ENCODE measurements at regions not wholly inside any gene's neighbourhood (a gene's known extent, or its start where the extent isn't known, plus 50 kb on each side); places are given as distances from the start of the nearest gene placed in this dataset.

DNA sequence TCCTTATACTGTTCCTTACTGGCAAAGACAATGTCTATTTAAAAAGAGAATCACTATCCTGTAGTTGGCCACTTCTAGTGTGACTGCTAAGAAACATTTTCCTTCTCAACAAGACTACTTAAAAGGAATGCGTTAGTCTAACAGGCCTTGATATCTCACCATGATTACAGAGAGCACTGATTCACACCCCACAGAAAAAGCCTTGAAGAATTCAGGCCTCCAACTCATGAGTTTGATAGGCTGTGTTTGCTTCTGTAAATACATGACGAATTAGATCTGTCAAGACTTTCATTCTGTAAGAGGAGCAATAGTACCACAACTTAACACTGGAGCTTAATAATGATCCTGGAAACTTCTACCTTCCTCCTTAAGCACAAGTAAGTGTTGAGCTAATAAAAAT, 432.8 kb upstream of the NR2F2 start:
- Histone ChIP-seq H3K4me3 (no peak overlapping the region), H3K9me3 (no peaks in the 10 kb centered on the region), H3K36me3 (no peaks in the 10 kb centered on the region), H3K4me1 (no peaks in the 10 kb centered on the region), H3K27ac (no peak overlapping the region), H3K27me3 (ENCODE audit: low read depth) (no peaks in the 10 kb centered on the region)
- TF ChIP-seq, protein P1, sequence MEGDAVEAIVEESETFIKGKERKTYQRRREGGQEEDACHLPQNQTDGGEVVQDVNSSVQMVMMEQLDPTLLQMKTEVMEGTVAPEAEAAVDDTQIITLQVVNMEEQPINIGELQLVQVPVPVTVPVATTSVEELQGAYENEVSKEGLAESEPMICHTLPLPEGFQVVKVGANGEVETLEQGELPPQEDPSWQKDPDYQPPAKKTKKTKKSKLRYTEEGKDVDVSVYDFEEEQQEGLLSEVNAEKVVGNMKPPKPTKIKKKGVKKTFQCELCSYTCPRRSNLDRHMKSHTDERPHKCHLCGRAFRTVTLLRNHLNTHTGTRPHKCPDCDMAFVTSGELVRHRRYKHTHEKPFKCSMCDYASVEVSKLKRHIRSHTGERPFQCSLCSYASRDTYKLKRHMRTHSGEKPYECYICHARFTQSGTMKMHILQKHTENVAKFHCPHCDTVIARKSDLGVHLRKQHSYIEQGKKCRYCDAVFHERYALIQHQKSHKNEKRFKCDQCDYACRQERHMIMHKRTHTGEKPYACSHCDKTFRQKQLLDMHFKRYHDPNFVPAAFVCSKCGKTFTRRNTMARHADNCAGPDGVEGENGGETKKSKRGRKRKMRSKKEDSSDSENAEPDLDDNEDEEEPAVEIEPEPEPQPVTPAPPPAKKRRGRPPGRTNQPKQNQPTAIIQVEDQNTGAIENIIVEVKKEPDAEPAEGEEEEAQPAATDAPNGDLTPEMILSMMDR (IDR thresholded peaks at IDR 0.05), result no peak
- intact Hi-C loops (cut with DNase I), result no loop called here
- DNase-seq (no peak), ATAC-seq (no peak)

DNA sequence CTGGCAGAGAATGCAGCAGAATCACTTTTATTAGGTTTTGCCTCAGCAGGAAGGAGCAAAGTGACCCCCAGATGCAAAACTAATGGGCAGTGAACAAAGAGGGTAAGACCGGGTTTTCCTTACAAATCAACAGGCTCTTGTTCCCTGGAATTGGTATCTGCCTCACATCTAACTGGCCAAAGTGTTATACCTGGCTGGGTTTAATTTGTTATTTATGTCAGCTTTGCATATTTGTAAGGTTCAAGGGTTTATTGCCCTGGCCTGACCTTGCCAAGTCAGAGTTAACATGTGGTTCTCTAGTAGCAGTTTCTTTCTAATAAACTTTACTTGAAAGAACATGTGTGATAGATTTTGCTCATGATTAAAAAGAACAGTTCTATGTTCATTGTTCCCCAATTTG, 431.7 kb upstream of the NR2F2 start:
- no peaks in the 10 kb centered on the region for H3K4me1 ChIP-seq
- H3K27ac ChIP-seq, result no peak overlapping the region
- TF ChIP-seq, protein P1 (IDR thresholded peaks at IDR 0.05), result no peak
- H3K27me3 ChIP-seq (ENCODE audit: low read depth), result no peaks in the 10 kb centered on the region
- intact Hi-C loops (cut with DNase I), result no loop called here
- no peaks in the 10 kb centered on the region for H3K36me3 ChIP-seq
- no peak overlapping the region for H3K4me3 ChIP-seq
- no peak for ATAC-seq
- no peaks in the 10 kb centered on the region for H3K9me3 ChIP-seq
- no peak for DNase-seq

DNA sequence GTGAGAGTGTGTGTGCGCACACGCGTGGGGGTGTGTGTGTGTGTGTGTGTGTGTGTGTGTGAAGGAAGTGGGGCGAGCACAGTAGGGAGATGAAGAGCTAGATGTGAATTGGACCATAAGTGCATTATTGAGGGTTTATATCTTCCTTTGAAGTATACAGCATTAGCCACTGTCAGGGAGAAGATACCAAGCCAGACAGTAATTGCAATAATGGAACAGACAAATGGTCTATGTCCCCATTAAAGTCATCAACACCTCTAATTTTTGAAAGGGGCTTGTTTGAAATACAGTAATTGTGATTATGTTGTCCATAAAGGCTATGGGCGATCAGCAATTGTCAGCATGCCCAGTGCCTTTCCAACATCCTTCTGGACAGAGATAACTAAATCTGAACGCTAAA, 429.2 kb upstream of the NR2F2 start:
- Histone ChIP-seq H3K4me1 (no peaks in the 10 kb centered on the region), H3K27me3 (ENCODE audit: low read depth) (no peaks in the 10 kb centered on the region), H3K4me3 (no peak overlapping the region), H3K27ac (no peak overlapping the region), H3K9me3 (no peaks in the 10 kb centered on the region), H3K36me3 (no peaks in the 10 kb centered on the region)
- intact Hi-C loops (cut with DNase I), result no loop called here
- no peak for ATAC-seq
- TF ChIP-seq, protein P1 (IDR thresholded peaks at IDR 0.05), result no peak
- DNase-seq, result no peak

DNA sequence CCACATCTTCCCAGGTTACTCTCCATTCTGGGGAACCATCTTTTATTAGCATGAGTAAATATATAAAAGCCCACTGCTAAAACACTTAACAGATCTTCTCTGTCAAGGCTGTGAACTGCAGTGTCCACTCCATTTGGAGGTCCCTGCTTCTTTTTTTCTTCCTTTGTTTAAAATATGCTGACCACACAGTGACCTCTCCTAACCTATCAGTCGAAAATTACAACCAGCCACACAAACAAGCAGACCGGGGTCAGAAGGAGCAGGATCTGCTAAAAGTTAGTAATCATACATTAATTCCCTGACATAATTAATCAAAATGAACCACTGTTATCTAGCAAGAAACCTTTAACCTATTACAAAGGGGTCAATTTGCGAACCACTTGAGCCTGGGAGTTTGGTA, 427.9 kb upstream of the NR2F2 start:
- TF ChIP-seq, protein P1 (IDR thresholded peaks at IDR 0.05), result no peak
- H3K4me1 ChIP-seq, result no peaks in the 10 kb centered on the region
- no peak overlapping the region for H3K4me3 ChIP-seq
- no peaks in the 10 kb centered on the region for H3K36me3 ChIP-seq
- intact Hi-C loops (cut with DNase I), result no loop called here
- H3K9me3 ChIP-seq, result no peaks in the 10 kb centered on the region
- H3K27me3 ChIP-seq (ENCODE audit: low read depth), result no peaks in the 10 kb centered on the region
- H3K27ac ChIP-seq, result no peak overlapping the region
- DNase-seq (no peak), ATAC-seq (no peak)

DNA sequence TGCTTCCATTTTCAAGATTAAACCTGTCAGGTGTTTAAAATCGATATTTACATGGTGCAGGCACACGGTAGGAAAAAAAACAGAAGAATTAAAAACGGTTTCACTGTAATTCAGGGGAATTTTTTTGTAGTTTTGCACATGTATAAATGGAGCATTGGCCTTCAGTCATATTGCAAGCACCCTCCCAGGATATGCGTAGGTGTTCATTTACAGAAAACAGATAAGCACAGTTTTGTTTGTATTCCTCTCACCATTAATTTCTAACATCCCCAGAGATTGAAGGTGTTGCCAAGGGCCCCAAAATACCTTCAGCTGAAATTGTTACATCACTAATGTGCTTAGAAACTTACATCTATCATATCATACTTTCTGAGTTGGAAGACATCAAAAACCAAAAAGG, 427.1 kb upstream of the NR2F2 start:
- Histone ChIP-seq H3K9me3 (no peaks in the 10 kb centered on the region), H3K4me3 (no peak overlapping the region), H3K4me1 (no peaks in the 10 kb centered on the region), H3K27ac (no peak overlapping the region), H3K27me3 (ENCODE audit: low read depth) (no peaks in the 10 kb centered on the region), H3K36me3 (no peaks in the 10 kb centered on the region)
- intact Hi-C loops (cut with DNase I), result no loop called here
- DNase-seq (no peak), ATAC-seq (no peak)
- TF ChIP-seq, protein P1 (IDR thresholded peaks at IDR 0.05), result no peak

DNA sequence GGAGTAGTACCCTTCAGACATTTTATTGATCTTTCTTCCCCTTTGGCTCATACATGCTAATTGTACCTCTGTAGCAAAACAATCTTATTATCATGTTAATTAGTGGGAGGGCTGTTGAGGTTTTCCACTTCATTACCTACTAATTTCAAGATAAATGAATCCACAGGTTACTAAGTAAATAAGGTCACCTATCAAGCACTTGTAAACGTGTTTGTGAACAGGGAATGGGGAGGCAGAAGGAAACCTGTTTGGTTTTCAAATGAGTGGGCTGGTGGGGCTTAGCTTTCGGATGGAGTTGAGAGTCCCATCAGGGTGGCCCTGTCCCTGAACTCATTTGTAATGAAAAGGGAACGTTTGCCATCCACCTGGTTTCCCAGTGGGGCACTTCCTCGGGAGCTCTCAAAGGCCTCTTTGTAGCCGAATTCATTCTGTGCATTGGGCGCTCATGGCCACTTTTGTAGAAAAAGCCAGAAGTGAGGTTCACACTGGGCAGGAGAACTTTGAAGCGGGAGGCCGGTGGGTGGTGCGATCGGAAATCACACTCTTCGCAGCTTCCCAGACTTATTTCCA, 419.8 kb upstream of the NR2F2 start:
- intact Hi-C loops (cut with DNase I), result no loop called here
- H3K4me3 ChIP-seq, result no peak overlapping the region

More for the DNA sequence above, 419.8 kb upstream of the NR2F2 start:
- TF ChIP-seq, protein P1 (IDR thresholded peaks at IDR 0.05), result no peak
- no peaks in the 10 kb centered on the region for H3K4me1 ChIP-seq
- H3K36me3 ChIP-seq, result no peaks in the 10 kb centered on the region
- no peaks in the 10 kb centered on the region for H3K9me3 ChIP-seq
- ATAC-seq, result no peak
- H3K27ac ChIP-seq, result no peak overlapping the region
- DNase-seq, result no peak
- no peaks in the 10 kb centered on the region for H3K27me3 ChIP-seq (ENCODE audit: low read depth)

Measured in lower lobe of right lung (tissue), 2 donors.